Astrocyte (in vitro differentiated cells and primary cell): ENCODE measurements at regions not wholly inside any gene's neighbourhood (a gene's known extent, or its start where the extent isn't known, plus 50 kb on each side); places are given as distances from the start of the nearest gene placed in this dataset.

Experiments
- DNase-seq: peaks from one replicate; pipeline ENCODE4 v3.0.0-alpha.2; 2010; ENCODE audit warnings: low read depth
- FAIRE-seq: peaks from 2 replicates; lab custom pipeline; 2011; peaks lifted over from hg19 to GRCh38; lab: Jason Lieb, UNC
- H2AFZ ChIP-seq: 2 replicates; pipeline ENCODE4 v1.6.0; 2012; ENCODE audit warnings: low read depth, low read length, inconsistent platforms
- H3K27ac ChIP-seq: 2 replicates; pipeline ENCODE4 v1.5.1; 2011; ENCODE audit warnings: low read depth, low read length, inconsistent platforms
- H3K27me3 ChIP-seq: 2 replicates; pipeline ENCODE4 v1.6.0; 2011; ENCODE audit warnings: low read length, inconsistent platforms; ENCODE audit not compliant: insufficient read depth
- H3K36me3 ChIP-seq: 2 replicates; pipeline ENCODE4 v1.5.1; 2011; ENCODE audit warnings: low read length, inconsistent platforms; ENCODE audit not compliant: insufficient read depth
- H3K4me1 ChIP-seq: 2 replicates; pipeline ENCODE4 v1.5.1; 2011; ENCODE audit warnings: low read length, inconsistent platforms; ENCODE audit not compliant: insufficient read depth
- H3K4me2 ChIP-seq: 2 replicates; pipeline ENCODE4 v1.6.0; 2012; ENCODE audit warnings: low read length, inconsistent platforms
- H3K4me3 ChIP-seq: 2 replicates; pipeline ENCODE4 v1.5.1; 2011; ENCODE audit warnings: low read depth, mild to moderate bottlenecking, low read length, inconsistent platforms; ENCODE audit not compliant: insufficient read depth
- H3K79me2 ChIP-seq: 2 replicates; pipeline ENCODE4 v1.6.0; 2012; ENCODE audit warnings: mild to moderate bottlenecking, low read length, inconsistent platforms; ENCODE audit not compliant: insufficient read depth
- H3K9ac ChIP-seq: 2 replicates; pipeline ENCODE4 v1.6.0; 2012; ENCODE audit warnings: mild to moderate bottlenecking, low read length, inconsistent platforms
- H3K9me3 ChIP-seq: 2 replicates; pipeline ENCODE4 v1.5.1; 2012; ENCODE audit warnings: low read depth, mild to moderate bottlenecking, low read length, inconsistent platforms; ENCODE audit not compliant: insufficient read depth
- H4K20me1 ChIP-seq: 2 replicates; pipeline ENCODE4 v1.6.0; 2012; ENCODE audit warnings: low read length, inconsistent platforms; ENCODE audit not compliant: insufficient read depth
- H3K27ac Mint-ChIP-seq: one replicate; pipeline ENCODE4 v1.8.0; 2021; ENCODE audit warnings: mild to moderate bottlenecking, mixed read lengths; ENCODE audit not compliant: unreplicated experiment
- H3K27me3 Mint-ChIP-seq: one replicate; pipeline ENCODE4 v1.8.0; 2021; ENCODE audit warnings: low read depth, mixed read lengths; ENCODE audit not compliant: unreplicated experiment
- H3K36me3 Mint-ChIP-seq: one replicate; pipeline ENCODE4 v1.8.0; 2021; ENCODE audit warnings: low read depth, mixed read lengths; ENCODE audit not compliant: unreplicated experiment
- H3K4me1 Mint-ChIP-seq: one replicate; pipeline ENCODE4 v1.8.0; 2021; ENCODE audit warnings: low read depth, mixed read lengths; ENCODE audit not compliant: unreplicated experiment
- H3K4me3 Mint-ChIP-seq: one replicate; pipeline ENCODE4 v1.8.0; 2021; ENCODE audit warnings: mild to moderate bottlenecking, moderate library complexity, mixed read lengths; ENCODE audit not compliant: unreplicated experiment
- H3K9me3 Mint-ChIP-seq: one replicate; pipeline ENCODE4 v1.8.0; 2021; ENCODE audit warnings: mild to moderate bottlenecking, mixed read lengths; ENCODE audit not compliant: unreplicated experiment
- EZH2 ChIP-seq: IDR thresholded peaks from 2 replicates; pipeline ENCODE4 v1.6.1; 2012; ENCODE audit warnings: mild to moderate bottlenecking, low read length, inconsistent platforms; ENCODE audit not compliant: insufficient read depth
- TF ChIP-seq, protein P1 (sequence below): IDR thresholded peaks from 2 replicates; pipeline ENCODE4 v1.5.1; 2011; ENCODE audit warnings: low read depth, mild to moderate bottlenecking, inconsistent platforms, low read length, moderate library complexity; ENCODE audit not compliant: insufficient read depth

- no peaks in the 10 kb centered on the region for H3K9me3 ChIP-seq
- no peak for FAIRE-seq
These were observed 378.1 kb upstream of the FAM174A start for GRCh38 chr5:100157066-100157465.

DNA sequence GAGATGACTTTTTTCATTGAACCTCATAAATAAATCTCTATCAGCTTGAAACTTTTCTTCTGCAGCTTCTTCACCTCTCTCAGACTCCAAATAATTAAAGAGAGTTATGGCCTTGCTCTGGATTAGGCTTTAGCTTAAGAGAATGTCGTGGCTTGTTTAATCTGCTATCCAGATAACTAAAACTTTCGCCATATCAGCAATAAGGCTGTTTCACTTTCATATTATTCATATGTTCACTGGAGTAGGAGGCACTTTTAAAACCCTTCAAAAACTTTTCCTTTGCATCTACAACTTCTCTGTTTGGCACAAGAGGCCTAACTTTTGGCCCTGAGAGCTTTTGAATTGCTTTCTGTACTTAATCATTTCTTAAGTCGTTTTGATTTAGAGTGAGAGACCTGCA, 386.9 kb upstream of the FAM174A start:
- no peaks in the 10 kb centered on the region for H3K27me3 ChIP-seq
- H3K79me2 ChIP-seq = no peaks in the 10 kb centered on the region
- no peaks in the 10 kb centered on the region for H3K36me3 Mint-ChIP-seq
- no peaks in the 10 kb centered on the region for H3K4me1 ChIP-seq
- H3K4me2 ChIP-seq = no peak overlapping the region
- H3K27ac ChIP-seq = no peak overlapping the region
- H3K9ac ChIP-seq = no peak overlapping the region
- H3K4me3 Mint-ChIP-seq = no peak overlapping the region
- H3K9me3 ChIP-seq = no peaks in the 10 kb centered on the region
- no peak overlapping the region for H3K4me3 ChIP-seq
- no peak for FAIRE-seq
- H3K36me3 ChIP-seq = no peaks in the 10 kb centered on the region
- TF ChIP-seq EZH2 = no peak
- no peaks in the 10 kb centered on the region for H3K27me3 Mint-ChIP-seq
- no peaks in the 10 kb centered on the region for H3K4me1 Mint-ChIP-seq
- DNase-seq = no peak
- H4K20me1 ChIP-seq = no peaks in the 10 kb centered on the region
- no peaks in the 10 kb centered on the region for H3K9me3 Mint-ChIP-seq
- H3K27ac Mint-ChIP-seq = no peak overlapping the region
- no peak overlapping the region for H2AFZ ChIP-seq

More at GRCh38 chr5:100157066-100157465, 378.1 kb upstream of the FAM174A start:
- Mint-ChIP-seq H3K27ac (no peak overlapping the region), H3K9me3 (peaks cover 3% of the 10 kb centered on the region), H3K27me3 (no peaks in the 10 kb centered on the region), H3K4me3 (no peak overlapping the region), H3K36me3 (peaks cover 2% of the 10 kb centered on the region), H3K4me1 (no peaks in the 10 kb centered on the region)
- Histone ChIP-seq H3K4me2 (no peak overlapping the region), H3K9ac (no peak overlapping the region), H3K4me1 (no peaks in the 10 kb centered on the region), H3K27ac (no peak overlapping the region), H2AFZ (no peak overlapping the region), H3K4me3 (no peak overlapping the region), H3K36me3 (no peaks in the 10 kb centered on the region), H3K79me2 (no peaks in the 10 kb centered on the region), H3K27me3 (no peaks in the 10 kb centered on the region), H4K20me1 (no peaks in the 10 kb centered on the region)
- TF ChIP-seq, protein P1, sequence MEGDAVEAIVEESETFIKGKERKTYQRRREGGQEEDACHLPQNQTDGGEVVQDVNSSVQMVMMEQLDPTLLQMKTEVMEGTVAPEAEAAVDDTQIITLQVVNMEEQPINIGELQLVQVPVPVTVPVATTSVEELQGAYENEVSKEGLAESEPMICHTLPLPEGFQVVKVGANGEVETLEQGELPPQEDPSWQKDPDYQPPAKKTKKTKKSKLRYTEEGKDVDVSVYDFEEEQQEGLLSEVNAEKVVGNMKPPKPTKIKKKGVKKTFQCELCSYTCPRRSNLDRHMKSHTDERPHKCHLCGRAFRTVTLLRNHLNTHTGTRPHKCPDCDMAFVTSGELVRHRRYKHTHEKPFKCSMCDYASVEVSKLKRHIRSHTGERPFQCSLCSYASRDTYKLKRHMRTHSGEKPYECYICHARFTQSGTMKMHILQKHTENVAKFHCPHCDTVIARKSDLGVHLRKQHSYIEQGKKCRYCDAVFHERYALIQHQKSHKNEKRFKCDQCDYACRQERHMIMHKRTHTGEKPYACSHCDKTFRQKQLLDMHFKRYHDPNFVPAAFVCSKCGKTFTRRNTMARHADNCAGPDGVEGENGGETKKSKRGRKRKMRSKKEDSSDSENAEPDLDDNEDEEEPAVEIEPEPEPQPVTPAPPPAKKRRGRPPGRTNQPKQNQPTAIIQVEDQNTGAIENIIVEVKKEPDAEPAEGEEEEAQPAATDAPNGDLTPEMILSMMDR = no peak
- TF ChIP-seq EZH2 = no peak
- no peak for DNase-seq

DNA sequence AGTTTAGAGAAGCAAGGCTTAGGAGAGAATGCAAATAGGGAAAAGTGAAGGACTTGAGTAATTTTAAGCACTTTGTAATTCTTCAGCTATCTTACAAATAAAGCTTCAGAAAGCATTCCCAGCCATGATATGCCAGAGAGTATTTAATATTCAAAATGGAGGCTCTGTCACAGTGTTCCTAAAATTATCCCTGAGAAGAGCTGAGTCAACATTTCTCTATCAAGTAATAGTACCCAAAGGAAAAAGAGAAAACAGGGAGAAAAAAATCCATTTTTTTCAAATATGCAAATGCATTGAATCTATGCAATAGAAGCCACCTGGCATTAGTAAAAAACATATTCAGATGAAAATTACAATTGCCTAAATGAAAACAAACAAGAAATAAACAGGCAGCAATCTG, 392.6 kb upstream of the FAM174A start:
- H3K9me3 Mint-ChIP-seq = no peaks in the 10 kb centered on the region
- no peak overlapping the region for H3K4me3 ChIP-seq
- no peaks in the 10 kb centered on the region for H3K79me2 ChIP-seq
- no peak overlapping the region for H2AFZ ChIP-seq
- no peaks in the 10 kb centered on the region for H3K36me3 ChIP-seq
- no peaks in the 10 kb centered on the region for H3K9me3 ChIP-seq
- H3K4me2 ChIP-seq = no peak overlapping the region
- no peak for FAIRE-seq
- no peaks in the 10 kb centered on the region for H4K20me1 ChIP-seq
- no peaks in the 10 kb centered on the region for H3K4me1 Mint-ChIP-seq
- H3K36me3 Mint-ChIP-seq = no peaks in the 10 kb centered on the region
- H3K27ac Mint-ChIP-seq = no peak overlapping the region
- no peaks in the 10 kb centered on the region for H3K4me1 ChIP-seq
- no peak overlapping the region for H3K4me3 Mint-ChIP-seq
- H3K27ac ChIP-seq = no peak overlapping the region
- H3K9ac ChIP-seq = no peak overlapping the region
- DNase-seq = no peak
- H3K27me3 ChIP-seq = no peaks in the 10 kb centered on the region
- TF ChIP-seq EZH2 = no peak
- TF ChIP-seq, protein P1 = no peak
- H3K27me3 Mint-ChIP-seq = no peaks in the 10 kb centered on the region
